Transverse colon (tissue), 3 donors: ENCODE measurements at regions not wholly inside any gene's neighbourhood (a gene's known extent, or its start where the extent isn't known, plus 50 kb on each side); places are given as distances from the start of the nearest gene placed in this dataset.

Experiments used
- CTCF ChIP-seq, 5 experiments: fragments of 200-600 bp in 3 of 5; fragments of 450-650 bp in 2 of 5; sonication (generic) in 3 of 5; IDR thresholded peaks; 1 replicate in 2 of 5; 2 replicates in 3 of 5; pipeline ENCODE4 v1.5.1; 2016 to 2017; ENCODE audit warnings: antibody characterized with exemption in 5 of 5, inconsistent platforms in 3 of 5, mild to moderate bottlenecking in 2 of 5, moderate library complexity in 1 of 5
- EP300 ChIP-seq: sonication (generic); formaldehyde crosslinking; IDR thresholded peaks from one replicate; pipeline ENCODE4 v1.6.1; 2017; ENCODE audit warnings: antibody characterized with exemption, low read depth
- POLR2A ChIP-seq: fragments of 450-650 bp; IDR thresholded peaks from one replicate; pipeline ENCODE4 v1.6.1; 2016; ENCODE audit warnings: antibody characterized with exemption, mild to moderate bottlenecking, moderate library complexity

GRCh38 chr1:187817782-187818181, 989.0 kb downstream of the PLA2G4A start:
- TF ChIP-seq CTCF (IDR thresholded peaks at IDR 0.05) (no peak), EP300 (no peak), POLR2A (no peak)
